DOHH2 (cell line): ENCODE measurements at regions not wholly inside any gene's neighbourhood (a gene's known extent, or its start where the extent isn't known, plus 50 kb on each side); places are given as distances from the start of the nearest gene placed in this dataset.

Experiments
- EZH2phosphoT487 ChIP-seq: fragments of 200-600 bp; sonication (generic); IDR thresholded peaks from 2 replicates; pipeline ENCODE4 v1.6.1; 2017; ENCODE audit warnings: borderline replicate concordance, mild to moderate bottlenecking, antibody characterized with exemption, low read length, moderate library complexity, mixed read lengths
- TF ChIP-seq, protein P1 (sequence below): fragments of 200-600 bp; sonication (generic); IDR thresholded peaks from one replicate; pipeline ENCODE4 v1.5.1; 2014; ENCODE audit warnings: antibody characterized with exemption, mild to moderate bottlenecking, low read depth, low read length; ENCODE audit not compliant: poor library complexity, severe bottlenecking

DNA sequence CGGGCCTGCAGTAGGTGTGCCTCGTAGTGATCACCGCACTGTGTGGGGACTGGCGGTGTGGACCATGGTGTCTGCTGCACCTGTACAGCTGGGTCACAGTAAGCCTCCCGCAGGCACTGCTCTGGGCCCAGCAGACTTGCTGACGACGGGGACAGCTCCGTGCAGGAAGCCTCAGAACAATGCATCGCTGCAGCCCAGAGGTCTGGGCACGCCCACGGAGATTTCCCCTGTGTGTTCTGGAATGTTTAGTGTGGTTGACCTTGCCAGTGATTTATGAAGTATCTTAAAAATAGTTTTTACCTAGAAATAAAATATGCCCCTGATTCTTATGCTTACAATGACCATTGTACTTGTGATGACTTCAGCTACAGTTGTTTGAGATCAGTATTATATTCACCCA, 59.1 kb upstream of the ZNF32 start:
- TF ChIP-seq, protein P1, sequence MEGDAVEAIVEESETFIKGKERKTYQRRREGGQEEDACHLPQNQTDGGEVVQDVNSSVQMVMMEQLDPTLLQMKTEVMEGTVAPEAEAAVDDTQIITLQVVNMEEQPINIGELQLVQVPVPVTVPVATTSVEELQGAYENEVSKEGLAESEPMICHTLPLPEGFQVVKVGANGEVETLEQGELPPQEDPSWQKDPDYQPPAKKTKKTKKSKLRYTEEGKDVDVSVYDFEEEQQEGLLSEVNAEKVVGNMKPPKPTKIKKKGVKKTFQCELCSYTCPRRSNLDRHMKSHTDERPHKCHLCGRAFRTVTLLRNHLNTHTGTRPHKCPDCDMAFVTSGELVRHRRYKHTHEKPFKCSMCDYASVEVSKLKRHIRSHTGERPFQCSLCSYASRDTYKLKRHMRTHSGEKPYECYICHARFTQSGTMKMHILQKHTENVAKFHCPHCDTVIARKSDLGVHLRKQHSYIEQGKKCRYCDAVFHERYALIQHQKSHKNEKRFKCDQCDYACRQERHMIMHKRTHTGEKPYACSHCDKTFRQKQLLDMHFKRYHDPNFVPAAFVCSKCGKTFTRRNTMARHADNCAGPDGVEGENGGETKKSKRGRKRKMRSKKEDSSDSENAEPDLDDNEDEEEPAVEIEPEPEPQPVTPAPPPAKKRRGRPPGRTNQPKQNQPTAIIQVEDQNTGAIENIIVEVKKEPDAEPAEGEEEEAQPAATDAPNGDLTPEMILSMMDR: no peak
- TF ChIP-seq EZH2phosphoT487: no peak
